ENCODE measurements at regions not wholly inside any gene's neighbourhood (a gene's known extent, or its start where the extent isn't known, plus 50 kb on each side); places are given as distances from the start of the nearest gene placed in this dataset.

GRCh38 chr1:222074317-222074716, 332.4 kb upstream of the DUSP10 start:
- Histone ChIP-seq H3K4me3 (no peak overlapping the region), H2AFZ (no peak overlapping the region), H3K9me3 (ENCODE audit: insufficient read depth, low read depth) (no peaks in the 10 kb centered on the region; the same call in none of the 2 replicates), H3F3A (ENCODE audit: insufficient read depth, low read depth) (no peaks in the 10 kb centered on the region), H3K27ac (no peak overlapping the region), H3K4me1 (replicated peaks; ENCODE audit: insufficient read depth) (no peaks in the 10 kb centered on the region), H3K4me2 (no peak overlapping the region), H3K36me3 (ENCODE audit: low read depth) (no peaks in the 10 kb centered on the region), H3K27me3 (ENCODE audit: insufficient read depth, low read depth) (no peaks in the 10 kb centered on the region), H3K79me2 (ENCODE audit: low read depth) (no peaks in the 10 kb centered on the region), H4K20me1 (ENCODE audit: insufficient read depth) (no peaks in the 10 kb centered on the region), H3K9me2 (ENCODE audit: insufficient read depth) (0 out of 2 replicates have a peak, but pooled peaks cover 4% of the 10 kb centered on the region)
- no TSS peak for BruUV-seq (replicated peaks)
- no peak for TF ChIP-seq CTCF (conservative IDR thresholded peaks at IDR 0.05)
- TF ChIP-seq EZH2 (IDR thresholded peaks at IDR 0.05; ENCODE audit: low read depth), result no peak
- ChIA-PET CTCF (interaction anchor here (0.6 kb wide), 1 partner anchor 1858 kb away, joined by 3 read pairs; no protein-coding TSS in a partner anchor), POLR2A (ENCODE audit: unreplicated experiment) (no interaction called here)
- intact Hi-C loops (cut with micrococcal nuclease; ENCODE audit: unreplicated experiment), result no loop called here
- DNase-seq, result no peak

- no peak for DNase-seq
- Histone ChIP-seq H3K4me2 (no peak overlapping the region), H2AFZ (no peak overlapping the region), H3K79me2 (ENCODE audit: low read depth) (no peaks in the 10 kb centered on the region), H3K9me2 (ENCODE audit: insufficient read depth) (0 out of 2 replicates have a peak, but pooled peaks cover 4% of the 10 kb centered on the region), H3K4me3 (no peak overlapping the region), H3K36me3 (ENCODE audit: low read depth) (no peaks in the 10 kb centered on the region), H3K27ac (no peak overlapping the region), H3F3A (ENCODE audit: insufficient read depth, low read depth) (no peaks in the 10 kb centered on the region), H3K27me3 (ENCODE audit: insufficient read depth, low read depth) (no peaks in the 10 kb centered on the region), H4K20me1 (ENCODE audit: insufficient read depth) (no peaks in the 10 kb centered on the region), H3K4me1 (replicated peaks; ENCODE audit: insufficient read depth) (no peaks in the 10 kb centered on the region), H3K9me3 (ENCODE audit: insufficient read depth, low read depth) (no peaks in the 10 kb centered on the region; the same call in none of the 2 replicates)
- ChIA-PET POLR2A (ENCODE audit: unreplicated experiment) (no interaction called here), CTCF (interaction anchor here (0.6 kb wide), 1 partner anchor 1857 kb away, joined by 3 read pairs; no protein-coding TSS in a partner anchor)
- BruUV-seq (replicated peaks), result no TSS peak
- intact Hi-C loops (cut with micrococcal nuclease; ENCODE audit: unreplicated experiment), result no loop called here
- TF ChIP-seq EZH2 (IDR thresholded peaks at IDR 0.05; ENCODE audit: low read depth), result no peak
- TF ChIP-seq CTCF (conservative IDR thresholded peaks at IDR 0.05), result no peak
Observed at GRCh38 chr1:222073307-222073995, 331.6 kb upstream of the DUSP10 start.

GRCh38 chr1:222071387-222071786, 329.5 kb upstream of the DUSP10 start:
- no peak overlapping the region for H3K27ac ChIP-seq
- POLR2A ChIA-PET (ENCODE audit: unreplicated experiment), result no interaction called here

More at GRCh38 chr1:222071387-222071786, 329.5 kb upstream of the DUSP10 start:
- H3K27me3 ChIP-seq (ENCODE audit: insufficient read depth, low read depth), result no peaks in the 10 kb centered on the region
- CTCF ChIA-PET, result no interaction called here
- H3K36me3 ChIP-seq (ENCODE audit: low read depth), result no peaks in the 10 kb centered on the region
- H3K9me3 ChIP-seq (ENCODE audit: insufficient read depth, low read depth), result no peaks in the 10 kb centered on the region; the same call in none of the 2 replicates
- no peak for DNase-seq
- H3K4me3 ChIP-seq, result no peak overlapping the region
- no peak overlapping the region for H2AFZ ChIP-seq
- no peaks in the 10 kb centered on the region for H3F3A ChIP-seq (ENCODE audit: insufficient read depth, low read depth)
- no peaks in the 10 kb centered on the region for H3K79me2 ChIP-seq (ENCODE audit: low read depth)
- no peaks in the 10 kb centered on the region for H4K20me1 ChIP-seq (ENCODE audit: insufficient read depth)
- BruUV-seq (replicated peaks), result no TSS peak
- no peak for TF ChIP-seq CTCF (conservative IDR thresholded peaks at IDR 0.05)
- no peak for TF ChIP-seq EZH2 (IDR thresholded peaks at IDR 0.05; ENCODE audit: low read depth)
- H3K4me1 ChIP-seq (replicated peaks; ENCODE audit: insufficient read depth), result no peaks in the 10 kb centered on the region
- no peaks in the 10 kb centered on the region for H3K9me2 ChIP-seq (ENCODE audit: insufficient read depth)
- no peak overlapping the region for H3K4me2 ChIP-seq
- intact Hi-C loops (cut with micrococcal nuclease; ENCODE audit: unreplicated experiment), result no loop called here

Data from PC-9 (cell line).